ENCODE measurements at regions not wholly inside any gene's neighbourhood (a gene's known extent, or its start where the extent isn't known, plus 50 kb on each side); places are given as distances from the start of the nearest gene placed in this dataset.

DNA sequence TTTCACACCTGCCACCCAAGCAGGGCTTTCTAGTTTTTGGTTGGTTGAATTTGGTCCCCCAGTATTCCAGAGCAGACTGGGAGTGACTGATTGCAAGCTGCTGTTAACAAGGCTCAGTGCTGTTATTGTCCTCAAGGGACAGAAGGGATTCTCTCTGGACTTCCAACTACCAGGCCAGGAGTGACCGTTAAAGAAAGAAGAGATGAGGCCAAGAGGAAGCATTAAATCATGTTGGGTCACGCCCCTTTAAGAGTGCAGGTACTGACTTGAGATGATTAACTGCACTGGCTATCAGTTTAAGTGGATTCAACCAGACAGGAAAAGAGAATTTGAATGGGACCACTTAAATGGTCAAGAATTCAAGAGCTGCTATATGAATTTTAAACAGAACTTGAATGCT, 220.8 kb upstream of the PCSK5 start:
- TF ChIP-seq, protein P1, sequence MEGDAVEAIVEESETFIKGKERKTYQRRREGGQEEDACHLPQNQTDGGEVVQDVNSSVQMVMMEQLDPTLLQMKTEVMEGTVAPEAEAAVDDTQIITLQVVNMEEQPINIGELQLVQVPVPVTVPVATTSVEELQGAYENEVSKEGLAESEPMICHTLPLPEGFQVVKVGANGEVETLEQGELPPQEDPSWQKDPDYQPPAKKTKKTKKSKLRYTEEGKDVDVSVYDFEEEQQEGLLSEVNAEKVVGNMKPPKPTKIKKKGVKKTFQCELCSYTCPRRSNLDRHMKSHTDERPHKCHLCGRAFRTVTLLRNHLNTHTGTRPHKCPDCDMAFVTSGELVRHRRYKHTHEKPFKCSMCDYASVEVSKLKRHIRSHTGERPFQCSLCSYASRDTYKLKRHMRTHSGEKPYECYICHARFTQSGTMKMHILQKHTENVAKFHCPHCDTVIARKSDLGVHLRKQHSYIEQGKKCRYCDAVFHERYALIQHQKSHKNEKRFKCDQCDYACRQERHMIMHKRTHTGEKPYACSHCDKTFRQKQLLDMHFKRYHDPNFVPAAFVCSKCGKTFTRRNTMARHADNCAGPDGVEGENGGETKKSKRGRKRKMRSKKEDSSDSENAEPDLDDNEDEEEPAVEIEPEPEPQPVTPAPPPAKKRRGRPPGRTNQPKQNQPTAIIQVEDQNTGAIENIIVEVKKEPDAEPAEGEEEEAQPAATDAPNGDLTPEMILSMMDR (IDR thresholded peaks at IDR 0.05; ENCODE audit: low read depth, low read length): no peak
- Histone ChIP-seq H3K4me1 (ENCODE audit: low read length) (no peaks in the 10 kb centered on the region), H3K36me3 (replicated peaks; ENCODE audit: low read depth, low read length) (no peaks in the 10 kb centered on the region), H2AFZ (ENCODE audit: low read depth, low read length) (no peak overlapping the region), H3K27me3 (ENCODE audit: low read depth, low read length) (no peaks in the 10 kb centered on the region), H3K79me2 (ENCODE audit: low read length) (no peaks in the 10 kb centered on the region), H3K9me3 (ENCODE audit: insufficient read depth, low read length) (no peaks in the 10 kb centered on the region), H3K9ac (ENCODE audit: low read length) (no peak overlapping the region), H3K4me3 (ENCODE audit: low read length) (no peak overlapping the region), H3K4me2 (ENCODE audit: low read length) (no peak overlapping the region), H4K20me1 (ENCODE audit: insufficient read depth, low read length) (no peaks in the 10 kb centered on the region), H3K27ac (ENCODE audit: low read length) (no peak overlapping the region)

DNA sequence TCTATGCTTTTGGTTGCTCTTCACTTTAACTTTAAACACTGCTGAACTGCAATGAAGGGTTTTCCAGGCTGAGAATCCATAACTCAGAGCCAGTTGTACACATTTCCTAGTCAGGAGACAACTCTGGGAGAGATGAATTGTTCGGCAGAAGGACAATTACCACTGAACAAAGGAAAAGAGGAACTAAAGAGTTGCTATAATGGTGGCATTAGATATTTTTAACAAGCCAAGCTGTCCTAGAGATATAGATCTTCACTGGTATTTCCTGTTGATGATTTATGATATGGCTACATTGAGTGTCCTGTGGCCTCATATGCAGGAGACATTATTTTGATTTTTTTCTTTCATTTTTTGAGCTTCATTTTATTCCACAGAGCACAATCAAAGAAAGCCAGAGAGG, 219.1 kb upstream of the PCSK5 start:
- no peak overlapping the region for H3K4me2 ChIP-seq (ENCODE audit: low read length)
- H3K79me2 ChIP-seq (ENCODE audit: low read length): no peaks in the 10 kb centered on the region
- H3K4me1 ChIP-seq (ENCODE audit: low read length): no peaks in the 10 kb centered on the region
- no peaks in the 10 kb centered on the region for H3K27me3 ChIP-seq (ENCODE audit: low read depth, low read length)
- H3K36me3 ChIP-seq (replicated peaks; ENCODE audit: low read depth, low read length): no peaks in the 10 kb centered on the region
- TF ChIP-seq, protein P1 (IDR thresholded peaks at IDR 0.05; ENCODE audit: low read depth, low read length): no peak
- no peak for TF ChIP-seq EZH2phosphoT487 (IDR thresholded peaks at IDR 0.05; ENCODE audit: low read depth)
- no peaks in the 10 kb centered on the region for H4K20me1 ChIP-seq (ENCODE audit: insufficient read depth, low read length)
- no peaks in the 10 kb centered on the region for H3K9me3 ChIP-seq (ENCODE audit: insufficient read depth, low read length)
- no peak overlapping the region for H3K9ac ChIP-seq (ENCODE audit: low read length)
- no peak overlapping the region for H2AFZ ChIP-seq (ENCODE audit: low read depth, low read length)
- no peak overlapping the region for H3K4me3 ChIP-seq (ENCODE audit: low read length)
- no peak overlapping the region for H3K27ac ChIP-seq (ENCODE audit: low read length)

DNA sequence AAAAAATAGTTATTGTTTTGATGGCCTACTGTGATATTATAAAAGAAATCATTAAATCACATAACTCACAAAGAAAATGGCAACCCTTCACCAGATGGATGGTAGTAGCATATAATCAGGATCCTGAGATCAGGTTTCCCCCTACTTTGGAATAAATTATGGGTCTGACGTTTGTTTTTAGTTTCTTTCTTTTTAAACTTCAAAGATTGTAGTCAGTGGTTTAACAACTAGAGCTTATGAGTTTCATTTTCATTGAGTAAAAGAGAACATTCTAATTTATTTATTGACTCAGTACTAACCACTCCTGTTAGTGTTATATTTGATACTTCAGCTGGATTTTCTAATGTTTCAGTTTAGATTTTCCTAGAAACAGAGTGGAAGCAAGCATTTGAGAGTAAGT, 218.0 kb upstream of the PCSK5 start:
- H3K9ac ChIP-seq (ENCODE audit: low read length): no peak overlapping the region
- H3K36me3 ChIP-seq (replicated peaks; ENCODE audit: low read depth, low read length): no peaks in the 10 kb centered on the region
- no peaks in the 10 kb centered on the region for H3K79me2 ChIP-seq (ENCODE audit: low read length)
- no peak overlapping the region for H2AFZ ChIP-seq (ENCODE audit: low read depth, low read length)
- TF ChIP-seq, protein P1 (IDR thresholded peaks at IDR 0.05; ENCODE audit: low read depth, low read length): no peak
- no peak for TF ChIP-seq EZH2phosphoT487 (IDR thresholded peaks at IDR 0.05; ENCODE audit: low read depth)
- no peaks in the 10 kb centered on the region for H3K27me3 ChIP-seq (ENCODE audit: low read depth, low read length)
- H4K20me1 ChIP-seq (ENCODE audit: insufficient read depth, low read length): no peaks in the 10 kb centered on the region
- no peak overlapping the region for H3K4me3 ChIP-seq (ENCODE audit: low read length)
- no peaks in the 10 kb centered on the region for H3K4me1 ChIP-seq (ENCODE audit: low read length)
- no peaks in the 10 kb centered on the region for H3K9me3 ChIP-seq (ENCODE audit: insufficient read depth, low read length)
- H3K27ac ChIP-seq (ENCODE audit: low read length): no peak overlapping the region
- no peak overlapping the region for H3K4me2 ChIP-seq (ENCODE audit: low read length)

DNA sequence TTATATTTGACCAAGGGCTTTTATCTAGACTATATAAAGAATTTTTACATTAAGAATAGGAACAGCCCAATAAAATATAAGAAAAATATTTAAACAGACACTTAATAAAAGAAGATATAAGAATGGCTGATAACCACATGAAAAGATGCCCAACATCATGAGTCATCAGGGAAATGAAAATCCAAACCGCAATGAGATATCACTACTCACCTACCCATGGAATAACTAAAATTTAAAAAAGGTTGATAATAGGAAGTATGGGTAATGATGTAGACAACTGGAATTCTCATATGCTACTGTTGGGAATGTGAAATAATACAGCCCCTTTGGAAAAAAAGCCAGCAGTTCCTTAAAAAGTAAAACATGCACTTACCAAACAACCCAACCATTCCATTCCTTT, 206.9 kb upstream of the PCSK5 start:
- no peaks in the 10 kb centered on the region for H3K4me1 ChIP-seq (ENCODE audit: low read length)
- H3K27me3 ChIP-seq (ENCODE audit: low read depth, low read length): no peaks in the 10 kb centered on the region
- no peaks in the 10 kb centered on the region for H4K20me1 ChIP-seq (ENCODE audit: insufficient read depth, low read length)
- no peak for TF ChIP-seq EZH2phosphoT487 (IDR thresholded peaks at IDR 0.05; ENCODE audit: low read depth)
- no peaks in the 10 kb centered on the region for H3K79me2 ChIP-seq (ENCODE audit: low read length)
- H3K9ac ChIP-seq (ENCODE audit: low read length): no peak overlapping the region
- no peak overlapping the region for H3K4me2 ChIP-seq (ENCODE audit: low read length)
- H3K4me3 ChIP-seq (ENCODE audit: low read length): no peak overlapping the region
- no peaks in the 10 kb centered on the region for H3K9me3 ChIP-seq (ENCODE audit: insufficient read depth, low read length)
- no peaks in the 10 kb centered on the region for H3K36me3 ChIP-seq (replicated peaks; ENCODE audit: low read depth, low read length)
- no peak overlapping the region for H2AFZ ChIP-seq (ENCODE audit: low read depth, low read length)
- no peak overlapping the region for H3K27ac ChIP-seq (ENCODE audit: low read length)

DNA sequence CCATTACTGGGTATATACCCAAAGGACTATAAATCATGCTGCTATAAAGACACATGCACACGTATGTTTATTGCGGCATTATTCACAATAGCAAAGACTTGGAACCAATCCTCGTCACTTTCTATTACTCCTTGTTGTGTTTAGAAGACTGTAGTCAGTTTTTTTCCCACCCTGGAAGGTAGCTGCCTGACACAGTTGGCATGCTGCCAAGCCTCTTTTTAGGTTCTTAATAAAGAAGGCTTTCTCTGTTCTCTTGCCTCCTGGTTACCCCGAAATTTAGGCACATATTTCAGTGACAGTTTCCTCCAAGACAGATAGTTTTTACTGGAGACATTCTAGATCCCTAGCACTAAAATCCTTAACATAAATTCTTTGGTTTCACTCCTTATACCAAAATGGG, 205.4 kb upstream of the PCSK5 start:
- Histone ChIP-seq H3K9me3 (ENCODE audit: insufficient read depth, low read length) (no peaks in the 10 kb centered on the region), H3K27me3 (ENCODE audit: low read depth, low read length) (no peaks in the 10 kb centered on the region), H3K79me2 (ENCODE audit: low read length) (no peaks in the 10 kb centered on the region), H3K4me1 (ENCODE audit: low read length) (no peaks in the 10 kb centered on the region), H3K27ac (ENCODE audit: low read length) (no peak overlapping the region), H4K20me1 (ENCODE audit: insufficient read depth, low read length) (no peaks in the 10 kb centered on the region), H3K4me3 (ENCODE audit: low read length) (no peak overlapping the region), H3K36me3 (replicated peaks; ENCODE audit: low read depth, low read length) (no peaks in the 10 kb centered on the region), H2AFZ (ENCODE audit: low read depth, low read length) (no peak overlapping the region), H3K9ac (ENCODE audit: low read length) (no peak overlapping the region), H3K4me2 (ENCODE audit: low read length) (no peak overlapping the region)
- no peak for TF ChIP-seq EZH2phosphoT487 (IDR thresholded peaks at IDR 0.05; ENCODE audit: low read depth)
- TF ChIP-seq, protein P1 (IDR thresholded peaks at IDR 0.05; ENCODE audit: low read depth, low read length): no peak

Measured in OCI-LY3 (cell line).